ENCODE measurements at regions not wholly inside any gene's neighbourhood (a gene's known extent, or its start where the extent isn't known, plus 50 kb on each side); places are given as distances from the start of the nearest gene placed in this dataset.

DNA sequence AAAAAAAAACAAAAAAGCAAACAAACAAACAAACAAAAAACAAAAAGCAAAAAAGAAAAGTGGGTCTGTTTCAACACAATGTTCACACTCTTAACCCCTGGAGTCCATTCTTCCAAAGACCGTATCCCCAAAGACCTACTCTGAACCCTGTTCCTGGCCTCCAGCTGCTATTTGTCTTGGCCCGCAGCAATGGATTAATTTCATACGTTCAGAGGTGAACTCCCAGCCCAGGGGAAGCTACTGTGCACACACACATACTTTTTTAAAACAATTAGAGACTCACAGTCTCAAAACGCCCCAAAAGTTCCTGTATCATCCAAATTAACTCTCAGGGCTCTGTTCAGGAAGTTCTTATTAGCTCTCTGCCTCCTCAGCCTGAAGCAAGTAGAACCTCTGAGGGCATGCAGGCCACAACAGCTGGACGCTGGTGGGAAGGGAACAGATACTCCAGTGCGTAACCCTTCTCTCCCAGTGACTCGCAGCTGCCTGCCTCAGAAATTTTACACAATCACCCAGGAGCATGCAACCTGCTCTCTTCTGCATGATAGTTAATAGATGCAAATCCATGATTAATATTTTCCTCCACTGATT, 395.4 kb downstream of the RRAGC start:
- H2BK120ac ChIP-seq (ENCODE audit: low read depth, low read length): peak overlapping the region; percentile 19
- H2BK5ac ChIP-seq (ENCODE audit: low read depth, low read length, poor library complexity, severe bottlenecking): no peak overlapping the region
- no peak overlapping the region for H4K8ac ChIP-seq (ENCODE audit: low read length)
- no peak overlapping the region for H4K91ac ChIP-seq (ENCODE audit: low read length)
- no peaks in the 10 kb centered on the region for H3K4me1 ChIP-seq (ENCODE audit: control insufficient read depth, insufficient read depth, low read depth, low read length)
- no peak overlapping the region for H3K18ac ChIP-seq (ENCODE audit: low read depth in 1 of 2, low read length in 2 of 2)
- H3K27me3 ChIP-seq (ENCODE audit: control insufficient read depth in 1 of 2, insufficient read depth in 1 of 2, low read length in 2 of 2): peaks cover 0 to 6% of the 10 kb centered on the region in 2 experiments
- H3K79me1 ChIP-seq (replicated peaks; ENCODE audit: low read length, poor library complexity, severe bottlenecking): no peaks in the 10 kb centered on the region
- H2BK12ac ChIP-seq (ENCODE audit: low read length in 2 of 2): no peak overlapping the region
- no peak overlapping the region for H3K9ac ChIP-seq (ENCODE audit: low read length)
- no peak overlapping the region for H2AK5ac ChIP-seq (ENCODE audit: low read length, severe bottlenecking)
- H3K14ac ChIP-seq (ENCODE audit: low read length in 2 of 2): no peak overlapping the region
- H2BK15ac ChIP-seq (ENCODE audit: low read depth, poor library complexity, severe bottlenecking): no peak overlapping the region
- H3K23ac ChIP-seq (ENCODE audit: low read length in 2 of 2): no peak overlapping the region
- no peak overlapping the region for H3K4me3 ChIP-seq (ENCODE audit: insufficient read depth in 1 of 2, low read depth in 1 of 2, low read length in 2 of 2)
- H3K36me3 ChIP-seq (ENCODE audit: control insufficient read depth in 1 of 2, insufficient read depth in 2 of 2, low read depth in 1 of 2, low read length in 2 of 2): no peaks in the 10 kb centered on the region
- H3K9me3 ChIP-seq (ENCODE audit: control insufficient read depth, low read length): peaks cover 8% of the 10 kb centered on the region
- no peak for DNase-seq
- no peak overlapping the region for H3K4me2 ChIP-seq (ENCODE audit: low read length, poor library complexity, severe bottlenecking)
- WGBS: 53% methylated on average over 6 of the region's 7 CpGs
- no peak overlapping the region for H2AFZ ChIP-seq (ENCODE audit: low read depth, low read length)
- no peak overlapping the region for H3K27ac ChIP-seq (ENCODE audit: low read length, poor library complexity, severe bottlenecking)
- H3K4ac ChIP-seq (ENCODE audit: low read depth in 1 of 2, low read length in 2 of 2): no peak overlapping the region

DNA sequence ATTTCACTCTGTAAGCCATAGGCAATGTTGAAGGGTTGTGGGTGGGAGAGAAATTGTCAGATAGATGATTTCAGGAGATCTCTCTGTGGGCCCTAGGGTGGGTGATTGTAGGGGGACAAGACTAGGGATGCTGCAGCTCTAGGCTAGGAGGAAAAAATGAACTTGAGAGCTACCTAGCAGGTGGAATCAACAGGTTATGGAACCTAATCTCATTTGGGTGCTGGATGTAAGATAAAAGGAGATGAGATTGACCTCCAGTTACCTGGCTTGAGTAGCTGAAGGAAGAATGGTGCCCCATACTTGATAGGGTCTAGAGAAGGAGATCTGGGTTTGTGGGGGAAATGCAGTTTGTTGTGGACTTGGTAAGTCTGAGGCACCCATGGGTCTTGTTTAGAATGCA, 396.5 kb downstream of the RRAGC start:
- no peak overlapping the region for H3K4me3 ChIP-seq (ENCODE audit: insufficient read depth in 1 of 2, low read depth in 1 of 2, low read length in 2 of 2)

DNA sequence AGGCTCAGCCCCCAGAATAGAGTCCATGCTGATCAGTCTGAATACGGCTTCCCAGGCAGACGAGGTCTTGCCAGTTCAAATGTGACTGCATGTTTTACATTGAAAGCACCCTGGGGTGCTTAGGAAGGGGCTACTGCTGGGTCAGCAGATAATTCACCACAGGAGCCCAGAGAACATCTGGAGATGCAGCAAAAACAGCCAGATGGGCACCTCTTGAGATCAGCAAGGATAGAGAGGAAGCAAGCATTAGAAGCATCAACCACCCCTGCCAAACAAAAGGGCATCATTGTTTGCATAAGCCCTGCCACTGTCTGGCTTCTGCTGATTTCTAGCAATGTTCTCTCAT, 403.1 kb downstream of the RRAGC start:
- Histone ChIP-seq H2BK5ac (ENCODE audit: low read depth, low read length, poor library complexity, severe bottlenecking) (no peak overlapping the region), H4K8ac (ENCODE audit: low read length) (no peak overlapping the region), H3K4me3 (ENCODE audit: insufficient read depth in 1 of 2, low read depth in 1 of 2, low read length in 2 of 2) (no peak overlapping the region), H4K91ac (ENCODE audit: low read length) (no peak overlapping the region), H3K4me2 (ENCODE audit: low read length, poor library complexity, severe bottlenecking) (no peak overlapping the region), H2BK120ac (ENCODE audit: low read depth, low read length) (no peak overlapping the region), H3K9me3 (ENCODE audit: control insufficient read depth, low read length) (no peaks in the 10 kb centered on the region), H3K27ac (ENCODE audit: low read length, poor library complexity, severe bottlenecking) (no peak overlapping the region), H3K4ac (ENCODE audit: low read depth in 1 of 2, low read length in 2 of 2) (no peak overlapping the region), H3K18ac (ENCODE audit: low read depth in 1 of 2, low read length in 2 of 2) (no peak overlapping the region), H3K4me1 (ENCODE audit: control insufficient read depth, insufficient read depth, low read depth, low read length) (no peaks in the 10 kb centered on the region), H2BK12ac (ENCODE audit: low read length in 2 of 2) (no peak overlapping the region), H2AK5ac (ENCODE audit: low read length, severe bottlenecking) (no peak overlapping the region), H3K79me1 (replicated peaks; ENCODE audit: low read length, poor library complexity, severe bottlenecking) (no peaks in the 10 kb centered on the region), H2BK15ac (ENCODE audit: low read depth, poor library complexity, severe bottlenecking) (no peak overlapping the region), H3K27me3 (ENCODE audit: control insufficient read depth in 1 of 2, insufficient read depth in 1 of 2, low read length in 2 of 2) (peaks cover 0 to 6% of the 10 kb centered on the region in 2 experiments), H3K14ac (ENCODE audit: low read length in 2 of 2) (no peak overlapping the region), H2AFZ (ENCODE audit: low read depth, low read length) (no peak overlapping the region), H3K36me3 (ENCODE audit: control insufficient read depth in 1 of 2, insufficient read depth in 2 of 2, low read depth in 1 of 2, low read length in 2 of 2) (no peaks in the 10 kb centered on the region), H3K23ac (ENCODE audit: low read length in 2 of 2) (no peak overlapping the region), H3K9ac (ENCODE audit: low read length) (no peak overlapping the region)
- no peak for DNase-seq
- 30% methylated on average over 2 of the region's 2 CpGs for WGBS

More for the DNA sequence above, 396.5 kb downstream of the RRAGC start:
- no peak overlapping the region for H2BK12ac ChIP-seq (ENCODE audit: low read length in 2 of 2)
- H3K27me3 ChIP-seq (ENCODE audit: control insufficient read depth in 1 of 2, insufficient read depth in 1 of 2, low read length in 2 of 2): peaks cover 0 to 6% of the 10 kb centered on the region in 2 experiments
- no peak overlapping the region for H2BK15ac ChIP-seq (ENCODE audit: low read depth, poor library complexity, severe bottlenecking)
- no peak overlapping the region for H2BK5ac ChIP-seq (ENCODE audit: low read depth, low read length, poor library complexity, severe bottlenecking)
- no peak overlapping the region for H2AFZ ChIP-seq (ENCODE audit: low read depth, low read length)
- DNase-seq: no peak
- no peak overlapping the region for H3K4ac ChIP-seq (ENCODE audit: low read depth in 1 of 2, low read length in 2 of 2)
- no peak overlapping the region for H3K9ac ChIP-seq (ENCODE audit: low read length)
- H2BK120ac ChIP-seq (ENCODE audit: low read depth, low read length): no peak overlapping the region
- H3K14ac ChIP-seq (ENCODE audit: low read length in 2 of 2): no peak overlapping the region
- no peak overlapping the region for H3K4me2 ChIP-seq (ENCODE audit: low read length, poor library complexity, severe bottlenecking)
- no peaks in the 10 kb centered on the region for H3K36me3 ChIP-seq (ENCODE audit: control insufficient read depth in 1 of 2, insufficient read depth in 2 of 2, low read depth in 1 of 2, low read length in 2 of 2)
- no peak overlapping the region for H4K8ac ChIP-seq (ENCODE audit: low read length)
- H3K9me3 ChIP-seq (ENCODE audit: control insufficient read depth, low read length): peaks cover 5% of the 10 kb centered on the region
- H3K18ac ChIP-seq (ENCODE audit: low read depth in 1 of 2, low read length in 2 of 2): no peak overlapping the region
- H3K4me1 ChIP-seq (ENCODE audit: control insufficient read depth, insufficient read depth, low read depth, low read length): no peaks in the 10 kb centered on the region
- no peak overlapping the region for H3K23ac ChIP-seq (ENCODE audit: low read length in 2 of 2)
- no peak overlapping the region for H3K27ac ChIP-seq (ENCODE audit: low read length, poor library complexity, severe bottlenecking)
- no peak overlapping the region for H4K91ac ChIP-seq (ENCODE audit: low read length)
- H2AK5ac ChIP-seq (ENCODE audit: low read length, severe bottlenecking): no peak overlapping the region
- no peaks in the 10 kb centered on the region for H3K79me1 ChIP-seq (replicated peaks; ENCODE audit: low read length, poor library complexity, severe bottlenecking)

DNA sequence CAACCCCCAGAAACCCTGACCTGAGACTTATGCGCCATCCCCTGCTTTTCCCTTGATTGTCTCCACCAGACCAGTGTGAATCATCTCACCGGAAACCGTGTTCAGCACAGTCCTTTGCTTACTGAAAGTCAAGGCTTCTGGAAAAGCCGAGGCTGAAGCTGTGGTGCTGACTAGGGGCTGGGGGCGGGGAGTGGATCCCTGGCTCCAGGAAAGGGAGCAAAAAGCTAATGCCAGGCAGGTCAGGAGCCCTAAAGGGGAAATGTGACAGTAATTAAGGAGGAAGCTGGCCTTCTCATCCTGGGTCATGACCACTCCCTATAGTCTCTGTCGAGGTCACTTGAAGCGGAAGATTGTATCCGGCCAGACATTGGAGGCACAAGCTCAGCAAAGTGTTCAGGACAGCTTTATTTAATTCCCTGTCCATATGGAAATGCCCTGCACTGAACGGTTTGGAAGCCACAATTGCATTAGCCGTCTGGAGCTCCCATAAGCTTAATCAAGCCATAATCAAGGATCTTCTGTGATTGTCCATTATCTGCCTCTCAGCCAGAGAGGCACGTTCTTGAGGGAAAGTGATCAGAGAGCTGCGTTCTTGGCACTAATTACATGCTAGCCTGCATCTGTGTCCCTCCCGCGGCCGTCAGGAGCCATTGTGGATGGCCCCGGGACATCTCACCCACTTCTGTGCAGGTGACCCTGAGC, 403.6 kb downstream of the RRAGC start:
- Histone ChIP-seq H3K18ac (ENCODE audit: low read depth in 1 of 2, low read length in 2 of 2) (no peak overlapping the region), H3K4me2 (ENCODE audit: low read length, poor library complexity, severe bottlenecking) (no peak overlapping the region), H2BK15ac (ENCODE audit: low read depth, poor library complexity, severe bottlenecking) (no peak overlapping the region), H2BK120ac (ENCODE audit: low read depth, low read length) (no peak overlapping the region), H3K79me1 (replicated peaks; ENCODE audit: low read length, poor library complexity, severe bottlenecking) (no peaks in the 10 kb centered on the region), H2BK5ac (ENCODE audit: low read depth, low read length, poor library complexity, severe bottlenecking) (no peak overlapping the region), H4K8ac (ENCODE audit: low read length) (no peak overlapping the region), H3K27me3 (ENCODE audit: control insufficient read depth in 1 of 2, insufficient read depth in 1 of 2, low read length in 2 of 2) (peaks cover 0 to 6% of the 10 kb centered on the region in 2 experiments), H3K4ac (ENCODE audit: low read depth in 1 of 2, low read length in 2 of 2) (no peak overlapping the region), H3K36me3 (ENCODE audit: control insufficient read depth in 1 of 2, insufficient read depth in 2 of 2, low read depth in 1 of 2, low read length in 2 of 2) (no peaks in the 10 kb centered on the region), H3K4me3 (ENCODE audit: insufficient read depth in 1 of 2, low read depth in 1 of 2, low read length in 2 of 2) (no peak overlapping the region), H3K14ac (ENCODE audit: low read length in 2 of 2) (no peak overlapping the region), H3K23ac (ENCODE audit: low read length in 2 of 2) (no peak overlapping the region), H3K4me1 (ENCODE audit: control insufficient read depth, insufficient read depth, low read depth, low read length) (no peaks in the 10 kb centered on the region), H4K91ac (ENCODE audit: low read length) (no peak overlapping the region), H2AFZ (ENCODE audit: low read depth, low read length) (no peak overlapping the region), H3K27ac (ENCODE audit: low read length, poor library complexity, severe bottlenecking) (no peak overlapping the region), H3K9ac (ENCODE audit: low read length) (no peak overlapping the region), H3K9me3 (ENCODE audit: control insufficient read depth, low read length) (no peaks in the 10 kb centered on the region), H2AK5ac (ENCODE audit: low read length, severe bottlenecking) (no peak overlapping the region), H2BK12ac (ENCODE audit: low read length in 2 of 2) (no peak overlapping the region)
- WGBS: 70% methylated on average over 15 of the region's 16 CpGs
- DNase-seq: no peak

Measured in mesenchymal stem cell (in vitro differentiated cells and primary cell).